GDM1 (cell line): ENCODE measurements at regions not wholly inside any gene's neighbourhood (a gene's known extent, or its start where the extent isn't known, plus 50 kb on each side); places are given as distances from the start of the nearest gene placed in this dataset.
"Not testable (repeated sequence)": the region's sequence is repeated elsewhere in the genome, so short reads cannot be mapped to it uniquely, and the experiment has no call there.

Experiments
- DNase-seq: peaks from one replicate; lab custom pipeline; 2025; lab: John Stamatoyannopoulos, UW

- no peak for DNase-seq
These were observed 155.5 kb downstream of the ZFP36L2 start for GRCh38 chr2:43070676-43071502.

GRCh38 chr2:43070030-43070429 lies 156.4 kb downstream of the ZFP36L2 start:
- no peak for DNase-seq

- DNase-seq: no peak
These were observed 157.5 kb downstream of the ZFP36L2 start for GRCh38 chr2:43068631-43069517.

GRCh38 chr2:43068041-43068533 lies 158.3 kb downstream of the ZFP36L2 start:
- no peak for DNase-seq

- no peak for DNase-seq
These were observed 159.0 kb downstream of the ZFP36L2 start for GRCh38 chr2:43067254-43068040.

GRCh38 chr2:43066541-43067253 lies 159.7 kb downstream of the ZFP36L2 start:
- not testable (repeated sequence) for DNase-seq

GRCh38 chr2:43065871-43066270 lies 160.5 kb downstream of the ZFP36L2 start:
- DNase-seq: no peak

- no peak for DNase-seq
These were observed 161.4 kb downstream of the ZFP36L2 start for GRCh38 chr2:43065036-43065435.

- DNase-seq: not testable (repeated sequence)
These were observed 163.3 kb downstream of the ZFP36L2 start for GRCh38 chr2:43063096-43063495.

- no peak for DNase-seq
These were observed 164.3 kb downstream of the ZFP36L2 start for GRCh38 chr2:43062058-43062457.

- DNase-seq: no peak
These were observed 165.9 kb downstream of the ZFP36L2 start for GRCh38 chr2:43060390-43061016.

- DNase-seq: peak; percentile 79
These were observed 167.1 kb downstream of the ZFP36L2 start for GRCh38 chr2:43059183-43059897.

GRCh38 chr2:43058726-43059110 lies 167.7 kb downstream of the ZFP36L2 start:
- no peak for DNase-seq

GRCh38 chr2:43057742-43058725 lies 168.4 kb downstream of the ZFP36L2 start:
- no peak for DNase-seq

GRCh38 chr2:43057026-43057741 lies 169.2 kb downstream of the ZFP36L2 start:
- no peak for DNase-seq

- DNase-seq: no peak
These were observed 170.4 kb downstream of the ZFP36L2 start for GRCh38 chr2:43055985-43056384.

GRCh38 chr2:43055086-43055912 lies 171.1 kb downstream of the ZFP36L2 start:
- no peak for DNase-seq
